Stimulated activated CD4-positive, alpha-beta T cell treated with anti-CD3 and anti-CD28 coated beads, Interleukin-15, amount 100 ng/mL, for 48 hours (primary cell): ENCODE measurements at regions not wholly inside any gene's neighbourhood (a gene's known extent, or its start where the extent isn't known, plus 50 kb on each side); places are given as distances from the start of the nearest gene placed in this dataset.
"Not testable (repeated sequence)": the region's sequence is repeated elsewhere in the genome, so short reads cannot be mapped to it uniquely, and the experiment has no call there.

ENCODE experiments used
- DNase-seq, 2 donors: peaks; one replicate each; pipeline ENCODE4 v3.0.0-alpha.2; 2020; ENCODE audit warnings: low read depth in 2 of 2

- no peak for DNase-seq
Measured at GRCh38 chr10:34957531-34957930, 132.6 kb downstream of the CUL2 start.

- DNase-seq = no peak
Measured at GRCh38 chr10:34956756-34957155, 133.4 kb downstream of the CUL2 start.

DNA sequence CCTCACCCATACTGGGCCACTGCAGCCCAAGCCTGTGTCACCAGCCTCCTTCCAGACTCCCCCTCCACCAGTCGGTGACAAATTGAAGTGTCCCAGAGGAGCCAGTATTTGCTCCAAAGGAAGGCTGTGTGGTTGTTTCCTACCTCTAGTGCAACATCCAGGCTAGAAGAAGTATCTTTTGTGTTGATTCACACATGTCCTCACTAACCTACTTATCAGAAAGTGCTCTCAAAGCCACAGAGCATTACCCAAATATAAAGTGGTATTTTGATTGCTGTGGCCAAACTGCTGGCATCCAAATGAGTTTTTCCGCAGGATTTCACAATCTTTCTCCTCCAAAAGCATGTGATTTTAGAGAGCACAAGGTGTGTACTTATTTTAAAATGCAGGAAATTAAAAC, 134.8 kb downstream of the CUL2 start:
- DNase-seq = no peak

DNA sequence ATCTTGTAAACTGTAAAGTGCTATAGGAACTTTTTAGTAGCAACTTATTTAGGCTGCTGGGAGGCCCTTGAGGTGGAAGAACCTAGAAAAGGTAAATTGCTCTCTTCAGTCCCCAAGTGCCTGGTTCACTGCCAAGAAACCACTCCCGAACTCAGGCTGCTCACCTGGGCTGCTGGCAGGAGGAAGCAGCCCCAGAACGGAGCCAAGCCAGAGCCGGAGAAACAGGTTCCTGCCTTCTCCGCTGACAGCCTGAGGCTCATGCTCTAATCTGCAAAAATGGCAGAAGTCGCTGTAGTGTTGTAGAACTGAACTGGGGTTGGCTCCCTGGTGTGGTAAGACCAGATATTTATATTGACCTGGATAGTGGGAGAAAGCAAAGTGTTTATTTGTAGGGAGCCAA, 136.0 kb downstream of the CUL2 start:
- no peak for DNase-seq

- DNase-seq = peak; percentile 39 to 48
Measured at GRCh38 chr10:34951263-34951887, 136.3 kb upstream of the PARD3 start.

DNA sequence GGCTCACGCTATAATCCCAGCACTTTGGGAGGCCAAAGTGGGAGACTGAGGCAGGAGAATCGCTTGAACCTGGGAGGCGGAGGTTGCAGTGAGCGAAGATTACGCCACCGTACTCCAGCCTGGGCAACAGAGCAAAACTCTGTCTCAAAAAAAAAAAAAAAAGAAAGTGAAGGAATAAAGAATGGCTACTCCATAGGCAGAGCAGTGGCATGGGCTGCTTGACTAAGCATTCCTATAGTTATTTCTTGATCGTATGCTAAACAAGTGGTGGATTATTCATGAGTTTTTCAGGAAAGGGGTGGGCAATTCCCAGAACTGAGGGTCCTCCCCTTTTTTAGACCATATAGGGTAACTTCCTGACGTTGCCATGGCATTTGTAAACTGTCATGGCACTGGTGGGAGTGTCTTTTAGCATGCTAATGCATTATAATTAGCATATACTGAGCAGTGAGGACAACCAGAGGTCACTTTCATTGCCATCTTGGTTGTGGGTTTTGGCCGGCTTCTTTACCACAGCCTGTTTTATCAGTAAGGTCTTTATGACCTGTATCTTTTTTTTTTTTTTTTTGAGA, 130.9 kb upstream of the PARD3 start:
- not testable (repeated sequence) for DNase-seq

- DNase-seq = no peak
Measured at GRCh38 chr10:34941471-34942357, 126.6 kb upstream of the PARD3 start.

DNA sequence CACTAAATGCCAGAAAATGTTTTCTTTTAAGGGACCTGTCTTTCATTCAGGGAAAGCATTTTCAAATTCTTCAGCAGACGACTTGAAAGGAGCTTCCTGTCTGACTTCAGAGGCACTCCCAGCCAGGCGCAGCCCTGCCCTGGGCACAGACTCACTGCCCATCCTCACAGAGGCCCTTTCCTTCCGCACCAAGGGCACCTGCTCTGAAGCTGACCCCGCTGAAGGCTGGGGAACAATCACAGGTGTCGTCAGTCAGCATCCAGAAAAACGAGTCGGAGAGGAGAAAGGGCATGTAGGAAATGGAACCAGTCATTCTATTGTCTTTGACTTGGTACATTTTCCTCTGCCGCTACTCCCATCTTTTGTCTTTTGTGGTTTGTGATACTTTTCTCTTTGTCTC, 125.3 kb upstream of the PARD3 start:
- DNase-seq = no peak

DNA sequence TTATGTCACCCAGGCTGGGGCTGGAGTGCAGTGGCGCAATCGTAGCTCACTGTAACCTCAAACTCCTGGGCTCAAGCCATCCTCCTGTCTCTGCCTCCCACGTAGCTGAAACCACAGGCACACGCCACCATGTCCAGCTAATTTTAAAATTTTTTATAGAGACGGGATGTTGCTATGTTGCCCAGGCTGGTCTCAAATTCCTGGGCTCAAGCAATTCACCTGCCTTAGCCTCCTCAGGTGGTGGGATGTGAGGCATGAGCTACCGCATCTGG, 123.2 kb upstream of the PARD3 start:
- no peak for DNase-seq

- DNase-seq = not testable (repeated sequence)
Measured at GRCh38 chr10:34937643-34938398, 122.7 kb upstream of the PARD3 start.

DNA sequence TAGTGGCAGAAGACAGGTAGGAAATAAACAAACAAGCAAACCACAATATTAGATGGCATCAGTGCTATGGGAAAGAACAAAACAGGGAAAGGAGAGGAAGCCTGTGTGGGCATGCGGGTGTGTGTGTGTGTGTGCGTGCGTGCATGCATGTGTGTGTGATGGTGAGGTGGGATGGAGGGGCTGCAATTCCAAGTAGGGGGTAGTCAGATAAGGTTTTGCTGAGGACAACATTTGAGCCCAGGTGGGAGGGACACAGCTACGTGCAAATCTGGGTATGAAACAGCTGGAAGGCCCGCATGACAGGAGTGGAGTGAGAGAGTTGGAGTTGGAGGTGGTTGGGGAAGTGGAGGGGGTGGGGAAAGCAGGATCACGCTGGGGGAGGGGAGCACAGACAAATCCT, 121.0 kb upstream of the PARD3 start:
- DNase-seq = no peak

GRCh38 chr10:34933676-34934075, 118.6 kb upstream of the PARD3 start:
- no peak for DNase-seq

- no peak for DNase-seq
Measured at GRCh38 chr10:34932235-34932634, 117.1 kb upstream of the PARD3 start.

DNA sequence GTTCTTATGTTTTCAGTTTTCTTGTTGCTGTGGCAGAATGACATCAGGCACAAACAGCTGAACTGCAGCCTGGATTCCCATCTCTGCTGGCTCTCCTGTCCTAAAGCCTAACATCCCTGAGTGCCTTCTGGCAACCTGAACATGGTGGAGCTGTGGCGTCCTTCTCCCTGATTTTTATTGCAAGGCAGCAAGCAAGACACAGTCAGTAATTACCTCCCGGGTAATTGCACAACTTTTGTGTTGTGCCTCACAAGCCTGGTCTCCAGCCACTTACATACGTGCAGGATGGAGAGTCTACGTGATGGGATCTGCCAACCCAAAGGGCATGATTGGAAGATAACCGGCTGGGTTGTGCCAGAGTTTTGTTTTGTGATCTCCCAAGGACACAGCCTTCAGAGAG, 116.1 kb upstream of the PARD3 start:
- DNase-seq = no peak

GRCh38 chr10:34922138-34922537, 107.0 kb upstream of the PARD3 start:
- DNase-seq = no peak

GRCh38 chr10:34920578-34920977, 105.5 kb upstream of the PARD3 start:
- DNase-seq = no peak

- DNase-seq = no peak
Measured at GRCh38 chr10:34918776-34919315, 103.8 kb upstream of the PARD3 start.

GRCh38 chr10:34918060-34918775, 103.1 kb upstream of the PARD3 start:
- no peak for DNase-seq

- DNase-seq = peak in 1 of 2 donors; percentile 2
Measured at GRCh38 chr10:34916314-34916713, 101.2 kb upstream of the PARD3 start.

- DNase-seq = no peak
Measured at GRCh38 chr10:34912771-34913170, 97.7 kb upstream of the PARD3 start.

DNA sequence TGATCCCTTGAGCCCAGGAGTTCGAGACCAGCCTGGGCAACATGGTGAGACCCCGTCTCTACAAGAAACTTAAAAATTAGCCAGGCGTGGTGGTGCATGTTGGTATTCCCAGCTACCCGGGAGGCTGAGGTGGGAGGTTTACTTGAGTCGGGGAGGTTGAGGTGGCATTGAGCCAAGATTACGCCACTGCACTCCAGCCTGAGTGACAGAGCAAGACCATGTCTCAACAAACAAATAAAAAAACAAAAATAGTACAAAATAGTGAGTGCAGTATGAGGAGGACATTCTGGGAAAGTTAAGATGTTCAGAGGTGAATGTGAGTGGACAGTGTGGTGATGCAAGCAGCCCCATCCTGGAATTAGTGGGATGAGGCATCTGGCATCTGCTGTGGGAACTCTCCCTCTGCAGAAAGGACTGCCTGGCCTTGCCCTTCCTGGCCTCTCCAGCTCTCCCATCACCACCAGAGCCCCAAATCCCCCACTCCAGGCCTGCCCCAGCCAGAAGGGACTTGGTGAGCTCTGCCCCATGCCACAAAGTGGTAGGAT, 96.6 kb upstream of the PARD3 start:
- DNase-seq = no peak
